ENCODE measurements at regions not wholly inside any gene's neighbourhood (a gene's known extent, or its start where the extent isn't known, plus 50 kb on each side); places are given as distances from the start of the nearest gene placed in this dataset.

DNA sequence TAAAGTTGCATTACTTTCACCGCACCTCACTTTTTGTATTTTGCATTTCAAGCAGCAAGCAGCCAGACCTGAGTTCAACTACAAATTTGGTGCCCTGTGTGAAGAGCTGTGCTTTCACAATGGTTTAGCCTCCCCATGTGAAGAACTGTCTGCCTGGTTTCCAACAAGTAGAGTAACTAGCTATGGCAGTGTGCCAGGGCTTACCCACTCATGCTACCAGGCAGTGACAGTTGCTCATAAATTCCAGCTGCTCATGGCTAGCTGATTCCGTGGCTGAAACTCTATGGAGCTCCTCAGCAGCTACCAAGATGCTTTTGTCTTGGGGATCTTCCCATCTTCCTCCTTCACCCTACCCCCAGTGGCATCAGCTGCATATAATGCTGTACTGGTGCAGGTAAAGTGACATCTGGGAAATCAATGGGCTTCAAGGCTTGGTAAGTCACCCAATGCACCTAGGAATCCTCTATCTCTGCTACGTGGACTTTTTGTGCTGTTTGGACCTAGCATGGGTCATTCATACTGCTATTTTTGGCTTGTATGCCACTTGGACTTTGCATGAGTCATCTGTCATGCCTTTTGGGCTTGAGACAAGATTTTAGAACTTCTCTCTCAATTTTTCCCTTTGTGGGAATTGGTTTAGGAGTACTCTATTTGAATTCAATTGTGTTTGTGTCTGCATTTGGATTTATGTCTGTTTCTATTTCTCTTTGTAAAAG is 176.5 kb upstream of the GJE1 start:
- H3K79me2 ChIP-seq (replicated peaks; ENCODE audit: insufficient read depth, low read length): no peaks in the 10 kb centered on the region

DNA sequence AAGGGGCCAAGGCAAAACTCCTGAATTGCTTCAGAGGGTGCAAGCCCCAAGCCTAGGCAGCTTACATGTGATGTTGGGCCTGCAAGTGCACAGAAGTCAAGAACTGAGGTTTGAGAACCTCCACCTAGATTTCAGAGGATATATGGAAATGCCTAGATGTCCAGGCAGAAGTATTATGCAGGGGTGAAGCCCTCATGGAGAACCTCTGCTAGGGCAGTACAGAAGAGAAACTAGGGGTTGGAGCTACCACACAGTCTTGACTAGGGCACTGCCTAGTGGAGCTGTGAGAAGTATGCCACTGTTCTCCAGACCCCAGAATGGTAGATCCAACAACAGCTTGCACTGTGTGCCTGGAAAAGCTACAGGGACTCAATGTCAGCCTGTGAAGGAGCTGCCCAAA is 179.7 kb upstream of the GJE1 start:
- no peaks in the 10 kb centered on the region for H3K79me2 ChIP-seq (replicated peaks; ENCODE audit: insufficient read depth, low read length)
- no peak for TF ChIP-seq EZH2 (IDR thresholded peaks at IDR 0.05; ENCODE audit: borderline replicate concordance, insufficient read depth, low read length, poor library complexity, severe bottlenecking)
- no peak for TF ChIP-seq SMC3 (conservative IDR thresholded peaks at IDR 0.05; ENCODE audit: poor library complexity)
- no peak for TF ChIP-seq EP300 (conservative IDR thresholded peaks at IDR 0.05; ENCODE audit: poor library complexity, severe bottlenecking)
- TF ChIP-seq, protein P1, sequence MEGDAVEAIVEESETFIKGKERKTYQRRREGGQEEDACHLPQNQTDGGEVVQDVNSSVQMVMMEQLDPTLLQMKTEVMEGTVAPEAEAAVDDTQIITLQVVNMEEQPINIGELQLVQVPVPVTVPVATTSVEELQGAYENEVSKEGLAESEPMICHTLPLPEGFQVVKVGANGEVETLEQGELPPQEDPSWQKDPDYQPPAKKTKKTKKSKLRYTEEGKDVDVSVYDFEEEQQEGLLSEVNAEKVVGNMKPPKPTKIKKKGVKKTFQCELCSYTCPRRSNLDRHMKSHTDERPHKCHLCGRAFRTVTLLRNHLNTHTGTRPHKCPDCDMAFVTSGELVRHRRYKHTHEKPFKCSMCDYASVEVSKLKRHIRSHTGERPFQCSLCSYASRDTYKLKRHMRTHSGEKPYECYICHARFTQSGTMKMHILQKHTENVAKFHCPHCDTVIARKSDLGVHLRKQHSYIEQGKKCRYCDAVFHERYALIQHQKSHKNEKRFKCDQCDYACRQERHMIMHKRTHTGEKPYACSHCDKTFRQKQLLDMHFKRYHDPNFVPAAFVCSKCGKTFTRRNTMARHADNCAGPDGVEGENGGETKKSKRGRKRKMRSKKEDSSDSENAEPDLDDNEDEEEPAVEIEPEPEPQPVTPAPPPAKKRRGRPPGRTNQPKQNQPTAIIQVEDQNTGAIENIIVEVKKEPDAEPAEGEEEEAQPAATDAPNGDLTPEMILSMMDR (IDR thresholded peaks at IDR 0.05; ENCODE audit: poor library complexity, severe bottlenecking): no peak
- TF ChIP-seq TAF1 (IDR thresholded peaks at IDR 0.05; ENCODE audit: low read depth): no peak
- TF ChIP-seq, protein P2, sequence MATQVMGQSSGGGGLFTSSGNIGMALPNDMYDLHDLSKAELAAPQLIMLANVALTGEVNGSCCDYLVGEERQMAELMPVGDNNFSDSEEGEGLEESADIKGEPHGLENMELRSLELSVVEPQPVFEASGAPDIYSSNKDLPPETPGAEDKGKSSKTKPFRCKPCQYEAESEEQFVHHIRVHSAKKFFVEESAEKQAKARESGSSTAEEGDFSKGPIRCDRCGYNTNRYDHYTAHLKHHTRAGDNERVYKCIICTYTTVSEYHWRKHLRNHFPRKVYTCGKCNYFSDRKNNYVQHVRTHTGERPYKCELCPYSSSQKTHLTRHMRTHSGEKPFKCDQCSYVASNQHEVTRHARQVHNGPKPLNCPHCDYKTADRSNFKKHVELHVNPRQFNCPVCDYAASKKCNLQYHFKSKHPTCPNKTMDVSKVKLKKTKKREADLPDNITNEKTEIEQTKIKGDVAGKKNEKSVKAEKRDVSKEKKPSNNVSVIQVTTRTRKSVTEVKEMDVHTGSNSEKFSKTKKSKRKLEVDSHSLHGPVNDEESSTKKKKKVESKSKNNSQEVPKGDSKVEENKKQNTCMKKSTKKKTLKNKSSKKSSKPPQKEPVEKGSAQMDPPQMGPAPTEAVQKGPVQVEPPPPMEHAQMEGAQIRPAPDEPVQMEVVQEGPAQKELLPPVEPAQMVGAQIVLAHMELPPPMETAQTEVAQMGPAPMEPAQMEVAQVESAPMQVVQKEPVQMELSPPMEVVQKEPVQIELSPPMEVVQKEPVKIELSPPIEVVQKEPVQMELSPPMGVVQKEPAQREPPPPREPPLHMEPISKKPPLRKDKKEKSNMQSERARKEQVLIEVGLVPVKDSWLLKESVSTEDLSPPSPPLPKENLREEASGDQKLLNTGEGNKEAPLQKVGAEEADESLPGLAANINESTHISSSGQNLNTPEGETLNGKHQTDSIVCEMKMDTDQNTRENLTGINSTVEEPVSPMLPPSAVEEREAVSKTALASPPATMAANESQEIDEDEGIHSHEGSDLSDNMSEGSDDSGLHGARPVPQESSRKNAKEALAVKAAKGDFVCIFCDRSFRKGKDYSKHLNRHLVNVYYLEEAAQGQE (IDR thresholded peaks at IDR 0.05; ENCODE audit: borderline replicate concordance): no peak
- no peak for TF ChIP-seq RAD21 (conservative IDR thresholded peaks at IDR 0.05)
- TF ChIP-seq POLR2AphosphoS5 (IDR thresholded peaks at IDR 0.05): no peak
- TF ChIP-seq MXI1 (conservative IDR thresholded peaks at IDR 0.05; ENCODE audit: poor library complexity, severe bottlenecking): no peak

More for the DNA sequence above, 176.5 kb upstream of the GJE1 start:
- no peak overlapping the region for H3K4me2 ChIP-seq (ENCODE audit: low read length)
- no peak overlapping the region for H3K4me3 ChIP-seq (ENCODE audit: low read length)
- TF ChIP-seq POLR2AphosphoS5 (IDR thresholded peaks at IDR 0.05): no peak
- no peak for TF ChIP-seq SMC3 (conservative IDR thresholded peaks at IDR 0.05; ENCODE audit: poor library complexity)
- no peak for TF ChIP-seq EZH2 (IDR thresholded peaks at IDR 0.05; ENCODE audit: borderline replicate concordance, insufficient read depth, low read length, poor library complexity, severe bottlenecking)
- TF ChIP-seq, protein P2 (IDR thresholded peaks at IDR 0.05; ENCODE audit: borderline replicate concordance): no peak
- no peak for TF ChIP-seq TAF1 (IDR thresholded peaks at IDR 0.05; ENCODE audit: low read depth)
- TF ChIP-seq, protein P1 (IDR thresholded peaks at IDR 0.05; ENCODE audit: poor library complexity, severe bottlenecking): no peak
- no peak overlapping the region for H3K27ac ChIP-seq (ENCODE audit: low read length)
- no peaks in the 10 kb centered on the region for H4K20me1 ChIP-seq (ENCODE audit: insufficient read depth)
- no peaks in the 10 kb centered on the region for H3K27me3 ChIP-seq (ENCODE audit: insufficient read depth, low read depth, low read length)
- no peaks in the 10 kb centered on the region for H3K36me3 ChIP-seq (ENCODE audit: insufficient read depth, low read length)
- no peak overlapping the region for H3K9ac ChIP-seq (ENCODE audit: low read length)
- H2AFZ ChIP-seq (ENCODE audit: low read depth, low read length): no peak overlapping the region
- H3K9me2 ChIP-seq (ENCODE audit: insufficient read depth, low read length): no peaks in the 10 kb centered on the region
- H3K9me3 ChIP-seq (ENCODE audit: low read length): no peaks in the 10 kb centered on the region
- H3F3A ChIP-seq (ENCODE audit: insufficient read depth, low read length, poor library complexity, severe bottlenecking): no peaks in the 10 kb centered on the region

More for the DNA sequence above, 179.7 kb upstream of the GJE1 start:
- no peak overlapping the region for H3K27ac ChIP-seq (ENCODE audit: low read length)
- no peak overlapping the region for H3K4me3 ChIP-seq (ENCODE audit: low read length)
- H4K20me1 ChIP-seq (ENCODE audit: insufficient read depth): no peaks in the 10 kb centered on the region
- H3K9me3 ChIP-seq (ENCODE audit: low read length): no peaks in the 10 kb centered on the region
- H3K27me3 ChIP-seq (ENCODE audit: insufficient read depth, low read depth, low read length): no peaks in the 10 kb centered on the region
- H2AFZ ChIP-seq (ENCODE audit: low read depth, low read length): no peak overlapping the region
- no peaks in the 10 kb centered on the region for H3K9me2 ChIP-seq (ENCODE audit: insufficient read depth, low read length)
- H3K36me3 ChIP-seq (ENCODE audit: insufficient read depth, low read length): no peaks in the 10 kb centered on the region
- H3K4me2 ChIP-seq (ENCODE audit: low read length): no peak overlapping the region
- H3F3A ChIP-seq (ENCODE audit: insufficient read depth, low read length, poor library complexity, severe bottlenecking): no peaks in the 10 kb centered on the region
- H3K9ac ChIP-seq (ENCODE audit: low read length): no peak overlapping the region

Data from neural cell (in vitro differentiated cells).